Stimulated activated effector memory CD8-positive, alpha-beta T cell treated with anti-CD3 and anti-CD28 coated beads, Interleukin-12 subunit alpha, Interleukin-12 subunit beta, amount 100 ng/mL, for 72 hours (primary cell): ENCODE measurements at regions not wholly inside any gene's neighbourhood (a gene's known extent, or its start where the extent isn't known, plus 50 kb on each side); places are given as distances from the start of the nearest gene placed in this dataset.

ENCODE experiments used
- ATAC-seq: fragments of 150-1000 bp; cut with Tn5 transposase; 2 replicates; pipeline ENCODE4 v1.10.0; 2021
- DNase-seq, 2 donors: peaks; one replicate each; pipeline ENCODE4 v3.0.0; 2021 to 2022; ENCODE audit warnings: low spot score in 2 of 2
- H3K27ac Mint-ChIP-seq: one replicate; pipeline ENCODE4 v1.8.0; 2022; ENCODE audit warnings: mild to moderate bottlenecking, mixed read lengths
- H3K36me3 Mint-ChIP-seq: one replicate; pipeline ENCODE4 v1.8.0; 2022; ENCODE audit warnings: mild to moderate bottlenecking, mixed read lengths
- H3K4me1 Mint-ChIP-seq: one replicate; pipeline ENCODE4 v1.8.0; 2022; ENCODE audit warnings: mixed read lengths
- H3K4me3 Mint-ChIP-seq: one replicate; pipeline ENCODE4 v1.8.0; 2022; ENCODE audit warnings: mild to moderate bottlenecking, mixed read lengths
- H3K9me3 Mint-ChIP-seq: one replicate; pipeline ENCODE4 v1.8.0; 2022; ENCODE audit warnings: mixed read lengths

GRCh38 chr2:15768615-15769014 lies 171.7 kb upstream of the MYCN start:
- Mint-ChIP-seq H3K4me3 (no peak overlapping the region), H3K4me1 (no peaks in the 10 kb centered on the region), H3K36me3 (no peaks in the 10 kb centered on the region), H3K27ac (no peak overlapping the region), H3K9me3 (no peaks in the 10 kb centered on the region)
- ATAC-seq (no peak), DNase-seq (no peak)

- ATAC-seq (no peak), DNase-seq (no peak)
- Mint-ChIP-seq H3K9me3 (no peaks in the 10 kb centered on the region), H3K36me3 (no peaks in the 10 kb centered on the region), H3K4me1 (no peaks in the 10 kb centered on the region), H3K4me3 (no peak overlapping the region), H3K27ac (no peak overlapping the region)
Measured at GRCh38 chr2:15769235-15769634, 171.1 kb upstream of the MYCN start.

GRCh38 chr2:15769676-15770547 lies 170.4 kb upstream of the MYCN start:
- Mint-ChIP-seq H3K4me1 (no peaks in the 10 kb centered on the region), H3K9me3 (no peaks in the 10 kb centered on the region), H3K36me3 (no peaks in the 10 kb centered on the region), H3K4me3 (no peak overlapping the region), H3K27ac (no peak overlapping the region)
- no peak for DNase-seq
- ATAC-seq = no peak

GRCh38 chr2:15770606-15771005 lies 169.7 kb upstream of the MYCN start:
- Mint-ChIP-seq H3K4me3 (no peak overlapping the region), H3K4me1 (no peaks in the 10 kb centered on the region), H3K27ac (no peak overlapping the region), H3K9me3 (no peaks in the 10 kb centered on the region), H3K36me3 (no peaks in the 10 kb centered on the region)
- DNase-seq (no peak), ATAC-seq (no peak)

GRCh38 chr2:15771124-15771523 lies 169.2 kb upstream of the MYCN start:
- Mint-ChIP-seq H3K4me3 (no peak overlapping the region), H3K36me3 (no peaks in the 10 kb centered on the region), H3K4me1 (no peaks in the 10 kb centered on the region), H3K9me3 (no peaks in the 10 kb centered on the region), H3K27ac (no peak overlapping the region)
- ATAC-seq = no peak
- DNase-seq = no peak

GRCh38 chr2:15772086-15772595 lies 168.2 kb upstream of the MYCN start:
- ATAC-seq = no peak

GRCh38 chr2:15772681-15773080 lies 167.7 kb upstream of the MYCN start:
- no peaks in the 10 kb centered on the region for H3K36me3 Mint-ChIP-seq
- DNase-seq (no peak), ATAC-seq (no peak)
- H3K4me1 Mint-ChIP-seq = no peaks in the 10 kb centered on the region
- no peak overlapping the region for H3K4me3 Mint-ChIP-seq
- H3K27ac Mint-ChIP-seq = no peak overlapping the region
- H3K9me3 Mint-ChIP-seq = no peaks in the 10 kb centered on the region

More at GRCh38 chr2:15772086-15772595, 168.2 kb upstream of the MYCN start:
- DNase-seq = no peak
- no peaks in the 10 kb centered on the region for H3K9me3 Mint-ChIP-seq
- H3K4me3 Mint-ChIP-seq = no peak overlapping the region
- H3K36me3 Mint-ChIP-seq = no peaks in the 10 kb centered on the region
- no peaks in the 10 kb centered on the region for H3K4me1 Mint-ChIP-seq
- H3K27ac Mint-ChIP-seq = no peak overlapping the region

GRCh38 chr2:15773204-15773603 lies 167.1 kb upstream of the MYCN start:
- H3K36me3 Mint-ChIP-seq = no peaks in the 10 kb centered on the region
- H3K27ac Mint-ChIP-seq = no peak overlapping the region
- H3K9me3 Mint-ChIP-seq = no peaks in the 10 kb centered on the region
- ATAC-seq = no peak
- no peaks in the 10 kb centered on the region for H3K4me1 Mint-ChIP-seq
- no peak overlapping the region for H3K4me3 Mint-ChIP-seq
- no peak for DNase-seq

- DNase-seq (no peak), ATAC-seq (no peak)
- no peak overlapping the region for H3K4me3 Mint-ChIP-seq
- H3K9me3 Mint-ChIP-seq = no peaks in the 10 kb centered on the region
- H3K27ac Mint-ChIP-seq = no peak overlapping the region
- H3K4me1 Mint-ChIP-seq = no peaks in the 10 kb centered on the region
- H3K36me3 Mint-ChIP-seq = no peaks in the 10 kb centered on the region
Measured at GRCh38 chr2:15773846-15774245, 166.5 kb upstream of the MYCN start.

GRCh38 chr2:15775753-15776628 lies 164.4 kb upstream of the MYCN start:
- ATAC-seq = no peak
- Mint-ChIP-seq H3K4me1 (no peaks in the 10 kb centered on the region), H3K4me3 (no peak overlapping the region), H3K36me3 (no peaks in the 10 kb centered on the region), H3K27ac (no peak overlapping the region), H3K9me3 (no peaks in the 10 kb centered on the region)
- no peak for DNase-seq

- Mint-ChIP-seq H3K36me3 (no peaks in the 10 kb centered on the region), H3K27ac (no peak overlapping the region), H3K4me3 (no peak overlapping the region), H3K4me1 (no peaks in the 10 kb centered on the region), H3K9me3 (no peaks in the 10 kb centered on the region)
- DNase-seq (no peak), ATAC-seq (no peak)
Measured at GRCh38 chr2:15776629-15776919, 163.8 kb upstream of the MYCN start.

GRCh38 chr2:15776992-15777702 lies 163.2 kb upstream of the MYCN start:
- Mint-ChIP-seq H3K27ac (no peak overlapping the region), H3K4me3 (no peak overlapping the region), H3K4me1 (no peaks in the 10 kb centered on the region), H3K36me3 (no peaks in the 10 kb centered on the region), H3K9me3 (no peaks in the 10 kb centered on the region)
- DNase-seq (no peak), ATAC-seq (no peak)

- Mint-ChIP-seq H3K4me1 (no peaks in the 10 kb centered on the region), H3K9me3 (no peaks in the 10 kb centered on the region), H3K27ac (no peak overlapping the region), H3K36me3 (no peaks in the 10 kb centered on the region), H3K4me3 (no peak overlapping the region)
- no peak for DNase-seq
- ATAC-seq = no peak
Measured at GRCh38 chr2:15777795-15778371, 162.5 kb upstream of the MYCN start.

- no peaks in the 10 kb centered on the region for H3K9me3 Mint-ChIP-seq
- H3K4me1 Mint-ChIP-seq = no peaks in the 10 kb centered on the region
- H3K27ac Mint-ChIP-seq = no peak overlapping the region
- H3K4me3 Mint-ChIP-seq = no peak overlapping the region
- DNase-seq (no peak), ATAC-seq (no peak)
- H3K36me3 Mint-ChIP-seq = no peaks in the 10 kb centered on the region
Measured at GRCh38 chr2:15778529-15779219, 161.7 kb upstream of the MYCN start.
